GM23248 (cell line): ENCODE measurements at regions not wholly inside any gene's neighbourhood (a gene's known extent, or its start where the extent isn't known, plus 50 kb on each side); places are given as distances from the start of the nearest gene placed in this dataset.

Source experiments
- DNase-seq: peaks from one replicate; pipeline ENCODE4 v3.0.0-alpha.2; 2015
- H2AFZ ChIP-seq: fragments of 200-600 bp; sonication (generic); 2 replicates; pipeline ENCODE4 v1.6.1; 2016; ENCODE audit warnings: antibody characterized with exemption
- H3F3A ChIP-seq: fragments of 200-600 bp; sonication (generic); 2 replicates; pipeline ENCODE4 v1.6.1; 2016; ENCODE audit warnings: mild to moderate bottlenecking, antibody characterized with exemption, mixed run types; ENCODE audit not compliant: insufficient read depth
- H3K27ac ChIP-seq: fragments of 200-600 bp; sonication (generic); 2 replicates; pipeline ENCODE4 v1.5.1; 2016; ENCODE audit warnings: mild to moderate bottlenecking
- H3K27me3 ChIP-seq: fragments of 200-600 bp; sonication (generic); replicated peaks from 2 replicates; pipeline ENCODE4 v1.6.1; 2016; ENCODE audit warnings: mild to moderate bottlenecking; ENCODE audit not compliant: insufficient read depth
- H3K36me3 ChIP-seq: fragments of 200-600 bp; sonication (generic); 2 replicates; pipeline ENCODE4 v1.6.1; 2016; ENCODE audit warnings: low read depth, mild to moderate bottlenecking
- H3K4me1 ChIP-seq: fragments of 200-600 bp; sonication (generic); 2 replicates; pipeline ENCODE4 v1.6.1; 2016; ENCODE audit warnings: mild to moderate bottlenecking; ENCODE audit not compliant: insufficient read depth
- H3K4me2 ChIP-seq: fragments of 200-600 bp; sonication (generic); one replicate; pipeline ENCODE4 v1.6.1; 2016; ENCODE audit warnings: mild to moderate bottlenecking; ENCODE audit not compliant: unreplicated experiment
- H3K4me3 ChIP-seq: fragments of 200-600 bp; sonication (generic); 2 replicates; pipeline ENCODE4 v1.5.1; 2016; ENCODE audit warnings: mild to moderate bottlenecking
- H3K79me2 ChIP-seq: fragments of 200-600 bp; sonication (generic); 2 replicates; pipeline ENCODE4 v1.6.1; 2016; ENCODE audit warnings: mild to moderate bottlenecking; ENCODE audit not compliant: insufficient read depth
- H3K9ac ChIP-seq: fragments of 200-600 bp; sonication (generic); 2 replicates; pipeline ENCODE4 v1.6.1; 2016; ENCODE audit warnings: mild to moderate bottlenecking
- H3K9me2 ChIP-seq: fragments of 200-600 bp; sonication (generic); 2 replicates; pipeline ENCODE4 v1.6.1; 2016; ENCODE audit warnings: mixed run types, mild to moderate bottlenecking, moderate library complexity; ENCODE audit not compliant: insufficient read depth
- H3K9me3 ChIP-seq: fragments of 200-600 bp; sonication (generic); one replicate; pipeline ENCODE4 v1.6.1; 2017; ENCODE audit warnings: low read depth
- H4K20me1 ChIP-seq: fragments of 200-600 bp; sonication (generic); 2 replicates; pipeline ENCODE4 v1.6.0; 2016; ENCODE audit not compliant: insufficient read depth
- EZH2 ChIP-seq: fragments of 200-600 bp; sonication (generic); IDR thresholded peaks from 2 replicates; pipeline ENCODE4 v1.6.1; 2018; ENCODE audit warnings: antibody characterized with exemption, mild to moderate bottlenecking; ENCODE audit not compliant: insufficient read depth, poor library complexity, severe bottlenecking
- EZH2phosphoT487 ChIP-seq: fragments of 200-600 bp; sonication (generic); IDR thresholded peaks from 2 replicates; pipeline ENCODE4 v1.6.1; 2018; ENCODE audit warnings: antibody characterized with exemption, moderate library complexity, mild to moderate bottlenecking, low read depth; ENCODE audit not compliant: insufficient read depth
- WGBS, 2 experiments: methylation state at CpG; one replicate each; pipeline ENCODE4 v1.1.6; 2015 to 2017; ENCODE audit warnings: low lambda C conversion rate in 2 of 2, low coverage in 1 of 2; ENCODE audit errors: missing lambda C conversion rate in 2 of 2; 5-methylcytosine and 5-hydroxymethylcytosine counted together
- in situ Hi-C: fragments of 300-500 bp; cut with MboI; formaldehyde crosslinking; loops from 2 replicates; pipeline ENCODE4 v1.15.0; 2020

GRCh38 chr12:77553976-77554619 lies 276.6 kb upstream of the NAV3 start:
- Histone ChIP-seq H3K4me3 (no peak overlapping the region), H3K9me3 (no peaks in the 10 kb centered on the region), H3K4me1 (no peaks in the 10 kb centered on the region), H3K9ac (no peak overlapping the region), H3K36me3 (no peaks in the 10 kb centered on the region), H3K27ac (no peak overlapping the region), H3K9me2 (no peaks in the 10 kb centered on the region), H3K79me2 (no peaks in the 10 kb centered on the region), H3K4me2 (no peak overlapping the region), H3F3A (no peaks in the 10 kb centered on the region), H4K20me1 (no peaks in the 10 kb centered on the region), H3K27me3 (no peaks in the 10 kb centered on the region), H2AFZ (no peak overlapping the region)
- no peak for TF ChIP-seq EZH2phosphoT487
- no peak for TF ChIP-seq EZH2
- DNase-seq: no peak
- WGBS, 2 experiments: 96 to 97% methylated on average over 1 of the region's 1 CpG
- in situ Hi-C loops: no loop called here

DNA sequence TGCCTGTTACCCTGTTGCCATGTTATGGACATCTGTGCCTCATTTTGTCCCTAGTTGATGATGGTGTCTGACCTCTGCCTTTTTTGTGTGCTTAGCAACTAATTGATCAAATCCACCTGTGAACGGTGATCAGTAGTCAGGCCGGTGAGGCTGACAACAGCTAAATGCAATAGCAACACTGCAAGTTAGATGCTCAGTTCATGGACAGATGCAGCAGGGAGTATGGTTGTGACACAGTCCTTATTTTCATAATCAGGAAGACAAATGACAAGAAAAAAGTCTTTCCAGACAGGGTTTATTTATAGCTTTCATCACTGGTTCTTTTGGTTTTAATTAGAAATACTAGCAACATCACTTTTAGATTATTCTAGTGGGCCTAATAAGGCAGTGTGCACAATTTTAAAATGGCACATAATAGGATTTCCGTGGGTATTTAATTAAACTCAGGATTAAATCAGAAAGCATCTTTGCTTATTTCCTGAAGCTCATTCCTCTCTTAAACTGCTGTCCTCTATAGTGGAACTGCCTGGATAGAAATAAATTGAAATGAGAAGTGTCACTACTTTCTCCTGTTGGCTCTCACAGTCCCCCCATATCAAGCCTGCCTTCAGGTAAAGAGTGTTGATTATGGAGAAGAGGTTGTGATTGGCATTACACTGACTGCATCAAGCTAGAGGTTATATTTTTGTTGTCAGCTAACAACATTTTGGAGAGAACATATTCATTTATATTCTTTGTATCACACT lies 281.1 kb upstream of the NAV3 start:
- TF ChIP-seq EZH2 (no peak), EZH2phosphoT487 (no peak)
- Histone ChIP-seq H3K9me2 (no peaks in the 10 kb centered on the region), H3K4me2 (no peak overlapping the region), H3K9ac (no peak overlapping the region), H3K27me3 (no peaks in the 10 kb centered on the region), H3K27ac (no peak overlapping the region), H3K9me3 (no peaks in the 10 kb centered on the region), H3K4me3 (no peak overlapping the region), H3F3A (no peaks in the 10 kb centered on the region), H3K79me2 (no peaks in the 10 kb centered on the region), H3K36me3 (no peaks in the 10 kb centered on the region), H3K4me1 (no peaks in the 10 kb centered on the region), H2AFZ (no peak overlapping the region), H4K20me1 (no peaks in the 10 kb centered on the region)
- in situ Hi-C loops: no loop called here
- 11 to 24% methylated on average over 3 of the region's 3 CpGs for WGBS, 2 experiments
- DNase-seq: no peak

GRCh38 chr12:77548797-77549196 lies 281.9 kb upstream of the NAV3 start:
- Histone ChIP-seq H3K79me2 (no peaks in the 10 kb centered on the region), H3K4me3 (no peak overlapping the region), H3K9ac (no peak overlapping the region), H3F3A (no peaks in the 10 kb centered on the region), H3K9me2 (no peaks in the 10 kb centered on the region), H3K27me3 (no peaks in the 10 kb centered on the region), H3K36me3 (no peaks in the 10 kb centered on the region), H3K9me3 (no peaks in the 10 kb centered on the region), H3K4me1 (no peaks in the 10 kb centered on the region), H3K27ac (no peak overlapping the region), H4K20me1 (no peaks in the 10 kb centered on the region), H3K4me2 (no peak overlapping the region), H2AFZ (no peak overlapping the region)
- in situ Hi-C loops: no loop called here
- no peak for DNase-seq
- 81 to 88% methylated on average over 1 of the region's 1 CpG for WGBS, 2 experiments
- TF ChIP-seq EZH2 (no peak), EZH2phosphoT487 (no peak)

- TF ChIP-seq EZH2: no peak
- Histone ChIP-seq H3K9me2 (no peaks in the 10 kb centered on the region), H3K27me3 (no peaks in the 10 kb centered on the region), H3K36me3 (no peaks in the 10 kb centered on the region), H3K4me3 (no peak overlapping the region), H3F3A (no peaks in the 10 kb centered on the region), H2AFZ (no peak overlapping the region), H3K79me2 (no peaks in the 10 kb centered on the region), H3K4me1 (no peaks in the 10 kb centered on the region), H3K9ac (no peak overlapping the region), H3K27ac (no peak overlapping the region), H4K20me1 (no peaks in the 10 kb centered on the region), H3K4me2 (no peak overlapping the region), H3K9me3 (no peaks in the 10 kb centered on the region)
- 54% methylated on average over 2 of the region's 2 CpGs for WGBS, 2 experiments
- DNase-seq: no peak
- in situ Hi-C loops: no loop called here
These were observed 290.6 kb upstream of the NAV3 start for GRCh38 chr12:77540097-77540496.

- H3K27ac ChIP-seq: no peak overlapping the region
- in situ Hi-C loops: no loop called here
- H4K20me1 ChIP-seq: no peaks in the 10 kb centered on the region
- no peaks in the 10 kb centered on the region for H3F3A ChIP-seq
- H3K4me3 ChIP-seq: no peak overlapping the region
- H3K4me1 ChIP-seq: no peaks in the 10 kb centered on the region
- no peaks in the 10 kb centered on the region for H3K36me3 ChIP-seq
- no peaks in the 10 kb centered on the region for H3K9me3 ChIP-seq
- no peak overlapping the region for H2AFZ ChIP-seq
- no peaks in the 10 kb centered on the region for H3K27me3 ChIP-seq
- no peak overlapping the region for H3K9ac ChIP-seq
- peak; percentile 12 for DNase-seq
- TF ChIP-seq EZH2: no peak
- no peak for TF ChIP-seq EZH2phosphoT487
- no peaks in the 10 kb centered on the region for H3K9me2 ChIP-seq
- H3K79me2 ChIP-seq: no peaks in the 10 kb centered on the region
- 89 to 94% methylated on average over 1 of the region's 1 CpG for WGBS, 2 experiments
- no peak overlapping the region for H3K4me2 ChIP-seq
These were observed 293.0 kb upstream of the NAV3 start for GRCh38 chr12:77537663-77538062.
